HEK293 (cell line): ENCODE measurements at regions not wholly inside any gene's neighbourhood (a gene's known extent, or its start where the extent isn't known, plus 50 kb on each side); places are given as distances from the start of the nearest gene placed in this dataset.

Source experiments
- CTCF ChIP-seq: fragments of 450-650 bp; formaldehyde crosslinking; IDR thresholded peaks from 2 replicates; pipeline ENCODE4 v1.5.1; 2016; ENCODE audit warnings: missing biosample characterization, missing genetic modification characterization
- HOXD13 ChIP-seq: sonication (generic); formaldehyde crosslinking; IDR thresholded peaks from 2 replicates; pipeline ENCODE4 v1.8.0; 2022; ENCODE audit warnings: missing genetic modification reagents, borderline replicate concordance
- MYNN ChIP-seq: fragments of 450-650 bp; formaldehyde crosslinking; IDR thresholded peaks from 2 replicates; pipeline ENCODE4 v1.5.1; 2016; ENCODE audit warnings: missing biosample characterization, missing genetic modification characterization, borderline replicate concordance
- SP7 ChIP-seq: fragments of 450-650 bp; formaldehyde crosslinking; IDR thresholded peaks from 2 replicates; pipeline ENCODE4 v1.5.1; 2016; ENCODE audit warnings: missing biosample characterization, missing genetic modification characterization
- TCF7L2 ChIP-seq: IDR thresholded peaks from 2 replicates; pipeline ENCODE4 v1.6.1; 2011; ENCODE audit warnings: low read depth, mild to moderate bottlenecking, inconsistent platforms, low read length, moderate library complexity, borderline replicate concordance
- ZFP41 ChIP-seq: fragments of 450-650 bp; formaldehyde crosslinking; IDR thresholded peaks from 2 replicates; pipeline ENCODE4 v1.5.1; 2016; ENCODE audit warnings: missing biosample characterization, missing genetic modification characterization, borderline replicate concordance
- ZNF2 ChIP-seq: fragments of 450-650 bp; formaldehyde crosslinking; IDR thresholded peaks from 2 replicates; pipeline ENCODE4 v1.5.1; 2016; ENCODE audit warnings: missing biosample characterization, missing genetic modification characterization
- ZNF23 ChIP-seq: fragments of 450-650 bp; formaldehyde crosslinking; IDR thresholded peaks from 2 replicates; pipeline ENCODE4 v1.5.1; 2016; ENCODE audit warnings: missing biosample characterization, missing genetic modification characterization, borderline replicate concordance
- ZNF24 ChIP-seq: fragments of 450-650 bp; formaldehyde crosslinking; IDR thresholded peaks from 2 replicates; pipeline ENCODE4 v1.5.1; 2016; ENCODE audit warnings: missing biosample characterization, missing genetic modification characterization
- ZNF600 ChIP-seq: fragments of 450-650 bp; formaldehyde crosslinking; IDR thresholded peaks from 2 replicates; pipeline ENCODE4 v1.5.1; 2016; ENCODE audit warnings: missing biosample characterization, missing genetic modification characterization
- ZNF610 ChIP-seq: fragments of 450-650 bp; formaldehyde crosslinking; IDR thresholded peaks from 2 replicates; pipeline ENCODE4 v1.5.1; 2016; ENCODE audit warnings: missing biosample characterization, missing genetic modification characterization, borderline replicate concordance
- ZNF629 ChIP-seq: fragments of 450-650 bp; formaldehyde crosslinking; IDR thresholded peaks from 2 replicates; pipeline ENCODE4 v1.5.1; 2017; ENCODE audit warnings: missing biosample characterization, missing genetic modification characterization

DNA sequence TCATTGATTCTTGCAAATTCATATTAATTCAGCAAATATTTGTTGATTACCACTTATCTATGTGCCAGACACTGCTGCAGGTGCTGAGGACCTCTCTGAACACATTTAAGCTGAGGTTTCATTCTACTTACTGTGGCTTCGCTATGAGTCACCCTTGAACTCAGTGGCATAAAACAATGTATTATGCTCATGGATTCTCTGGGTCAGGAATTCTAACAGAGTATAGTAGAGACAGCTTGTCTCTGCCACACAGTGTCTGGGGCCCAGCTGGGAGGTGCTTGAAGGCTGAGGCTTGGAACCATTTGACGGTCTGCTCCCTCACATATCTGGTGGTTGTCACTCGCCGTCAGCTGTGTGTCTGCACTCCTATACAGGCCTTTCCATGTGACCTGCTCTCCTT is 124.3 kb upstream of the NR3C1 start:
- TF ChIP-seq ZNF610 (tag by site-specific recombination): no peak
- no peak for TF ChIP-seq CTCF
- no peak for TF ChIP-seq ZNF2
- TF ChIP-seq SP7 (tag by site-specific recombination): no peak
- TF ChIP-seq ZNF629 (tag by site-specific recombination): no peak
- TF ChIP-seq ZNF600 (tag by site-specific recombination): no peak
- TF ChIP-seq ZNF24: no peak
- TF ChIP-seq MYNN (tag by site-specific recombination): no peak
- TF ChIP-seq ZFP41 (tag by site-specific recombination): no peak
- no peak for TF ChIP-seq TCF7L2
- no peak for TF ChIP-seq ZNF23 (tag by site-specific recombination)
- no peak for TF ChIP-seq HOXD13 (CRISPR knock-in tag)
